ENCODE measurements at regions not wholly inside any gene's neighbourhood (a gene's known extent, or its start where the extent isn't known, plus 50 kb on each side); places are given as distances from the start of the nearest gene placed in this dataset.

GRCh38 chr12:85690146-85690545, 146.1 kb downstream of the RASSF9 start:
- TF ChIP-seq, protein P1, sequence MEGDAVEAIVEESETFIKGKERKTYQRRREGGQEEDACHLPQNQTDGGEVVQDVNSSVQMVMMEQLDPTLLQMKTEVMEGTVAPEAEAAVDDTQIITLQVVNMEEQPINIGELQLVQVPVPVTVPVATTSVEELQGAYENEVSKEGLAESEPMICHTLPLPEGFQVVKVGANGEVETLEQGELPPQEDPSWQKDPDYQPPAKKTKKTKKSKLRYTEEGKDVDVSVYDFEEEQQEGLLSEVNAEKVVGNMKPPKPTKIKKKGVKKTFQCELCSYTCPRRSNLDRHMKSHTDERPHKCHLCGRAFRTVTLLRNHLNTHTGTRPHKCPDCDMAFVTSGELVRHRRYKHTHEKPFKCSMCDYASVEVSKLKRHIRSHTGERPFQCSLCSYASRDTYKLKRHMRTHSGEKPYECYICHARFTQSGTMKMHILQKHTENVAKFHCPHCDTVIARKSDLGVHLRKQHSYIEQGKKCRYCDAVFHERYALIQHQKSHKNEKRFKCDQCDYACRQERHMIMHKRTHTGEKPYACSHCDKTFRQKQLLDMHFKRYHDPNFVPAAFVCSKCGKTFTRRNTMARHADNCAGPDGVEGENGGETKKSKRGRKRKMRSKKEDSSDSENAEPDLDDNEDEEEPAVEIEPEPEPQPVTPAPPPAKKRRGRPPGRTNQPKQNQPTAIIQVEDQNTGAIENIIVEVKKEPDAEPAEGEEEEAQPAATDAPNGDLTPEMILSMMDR (IDR thresholded peaks at IDR 0.05) = no peak
- ATAC-seq (no peak), DNase-seq (no peak)
- no peaks in the 10 kb centered on the region for H3K9me3 ChIP-seq
- H3K36me3 ChIP-seq (ENCODE audit: insufficient read depth in 1 of 2, low read depth in 1 of 2) = no peaks in the 10 kb centered on the region
- no peak overlapping the region for H3K4me3 ChIP-seq
- intact Hi-C loops (cut with DNase I) = no loop called here
- H3K4me1 ChIP-seq = no peaks in the 10 kb centered on the region
- no peak overlapping the region for H3K27ac ChIP-seq
- WGBS, 3 donors = 70 to 83% (median 76%) methylated on average over 3 of the region's 3 CpGs
- H3K27me3 ChIP-seq (ENCODE audit: insufficient read depth in 3 of 3, low read length in 2 of 3) = no peaks in the 10 kb centered on the region

- no peak overlapping the region for H3K4me3 ChIP-seq
- intact Hi-C loops (cut with DNase I) = no loop called here
- H3K27me3 ChIP-seq (ENCODE audit: insufficient read depth in 3 of 3, low read length in 2 of 3) = no peaks in the 10 kb centered on the region
- TF ChIP-seq, protein P1 (IDR thresholded peaks at IDR 0.05) = no peak
- WGBS, 3 donors = 86 to 93% (median 90%) methylated on average over 3 of the region's 3 CpGs
- no peaks in the 10 kb centered on the region for H3K4me1 ChIP-seq
- no peaks in the 10 kb centered on the region for H3K9me3 ChIP-seq
- no peak for ATAC-seq
- H3K27ac ChIP-seq = no peak overlapping the region
- no peak for DNase-seq
- H3K36me3 ChIP-seq (ENCODE audit: insufficient read depth in 1 of 2, low read depth in 1 of 2) = no peaks in the 10 kb centered on the region
Observed at GRCh38 chr12:85693093-85693665, 143.0 kb downstream of the RASSF9 start.

GRCh38 chr12:85695097-85695715, 141.0 kb downstream of the RASSF9 start:
- no peak for ATAC-seq
- Histone ChIP-seq H3K27ac (no peak overlapping the region), H3K9me3 (no peaks in the 10 kb centered on the region), H3K27me3 (ENCODE audit: insufficient read depth in 3 of 3, low read length in 2 of 3) (no peaks in the 10 kb centered on the region), H3K4me1 (no peaks in the 10 kb centered on the region), H3K4me3 (no peak overlapping the region), H3K36me3 (ENCODE audit: insufficient read depth in 1 of 2, low read depth in 1 of 2) (no peaks in the 10 kb centered on the region)
- intact Hi-C loops (cut with DNase I) = no loop called here
- no peak for DNase-seq
- TF ChIP-seq, protein P1 (IDR thresholded peaks at IDR 0.05) = no peak
- 66 to 73% (median 68%) methylated on average over 4 of the region's 4 CpGs for WGBS, 3 donors

DNA sequence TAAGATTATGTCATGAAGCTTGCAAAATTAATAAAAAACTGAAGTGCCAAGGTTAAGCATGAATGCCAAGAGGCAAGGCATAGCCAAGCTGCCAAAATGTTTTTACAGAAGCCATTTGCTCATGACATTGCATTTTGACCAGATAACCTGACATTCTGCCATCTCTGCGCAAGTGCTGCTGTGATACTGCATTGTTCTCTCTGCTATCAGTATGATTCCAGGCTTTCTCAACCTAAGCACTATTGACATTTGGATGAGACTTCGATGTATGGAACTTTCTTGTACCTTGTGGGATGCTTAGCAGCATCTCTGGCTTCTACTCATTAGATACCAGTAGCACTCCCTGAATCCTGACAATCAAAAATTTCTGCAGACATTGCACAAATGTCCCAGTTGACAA, 139.2 kb downstream of the RASSF9 start:
- WGBS, 3 donors = 80 to 94% (median 82%) methylated on average over 2 of the region's 2 CpGs
- ATAC-seq = no peak
- intact Hi-C loops (cut with DNase I) = no loop called here

More for the DNA sequence above, 139.2 kb downstream of the RASSF9 start:
- TF ChIP-seq, protein P1 (IDR thresholded peaks at IDR 0.05) = no peak
- H3K27ac ChIP-seq = no peak overlapping the region
- no peaks in the 10 kb centered on the region for H3K9me3 ChIP-seq
- DNase-seq = no peak
- H3K36me3 ChIP-seq (ENCODE audit: insufficient read depth in 1 of 2, low read depth in 1 of 2) = no peaks in the 10 kb centered on the region
- H3K4me3 ChIP-seq = no peak overlapping the region
- no peaks in the 10 kb centered on the region for H3K27me3 ChIP-seq (ENCODE audit: insufficient read depth in 3 of 3, low read length in 2 of 3)
- H3K4me1 ChIP-seq = no peaks in the 10 kb centered on the region
